SK-N-SH (cell line): ENCODE measurements at regions not wholly inside any gene's neighbourhood (a gene's known extent, or its start where the extent isn't known, plus 50 kb on each side); places are given as distances from the start of the nearest gene placed in this dataset.

ENCODE experiments used
- CHD2 ChIP-seq: fragments of 150-350 bp; IDR thresholded peaks from 2 replicates; pipeline ENCODE4 v1.6.1; 2018; ENCODE audit warnings: low read length; ENCODE audit not compliant: partially characterized antibody
- CTCF ChIP-seq: fragments of 200-600 bp; sonication (generic); IDR thresholded peaks from 2 replicates; pipeline ENCODE4 v1.6.1; 2017; ENCODE audit warnings: antibody characterized with exemption, mild to moderate bottlenecking, moderate library complexity
- ELF1 ChIP-seq: IDR thresholded peaks from 2 replicates; pipeline ENCODE4 v1.4.0; 2012
- EZH2phosphoT487 ChIP-seq: fragments of 200-600 bp; sonication (generic); IDR thresholded peaks from 2 replicates; pipeline ENCODE4 v1.6.1; 2017; ENCODE audit warnings: low read depth, mixed run types, mild to moderate bottlenecking, antibody characterized with exemption, moderate library complexity, borderline replicate concordance
- FOSL2 ChIP-seq: IDR thresholded peaks from 2 replicates; pipeline ENCODE4 v1.4.0; 2012; ENCODE audit warnings: low read depth, mild to moderate bottlenecking, moderate library complexity, borderline replicate concordance
- GABPA ChIP-seq: IDR thresholded peaks from 2 replicates; pipeline ENCODE4 v1.4.0; 2012; ENCODE audit warnings: low read depth, mild to moderate bottlenecking
- MAX ChIP-seq: IDR thresholded peaks from 2 replicates; pipeline ENCODE4 v1.4.0; 2012; ENCODE audit warnings: low read depth
- NFIC ChIP-seq: IDR thresholded peaks from 2 replicates; pipeline ENCODE4 v1.4.0; 2012; ENCODE audit warnings: borderline replicate concordance
- RAD21 ChIP-seq: IDR thresholded peaks from 2 replicates; pipeline ENCODE4 v1.6.1; 2012; ENCODE audit warnings: mild to moderate bottlenecking, low read length
- REST ChIP-seq: IDR thresholded peaks from 2 replicates; pipeline ENCODE4 v1.6.1; 2012; ENCODE audit warnings: mild to moderate bottlenecking, low read depth, low read length, moderate library complexity
- RFX5 ChIP-seq: IDR thresholded peaks from 2 replicates; pipeline ENCODE4 v1.6.1; 2012; ENCODE audit warnings: mild to moderate bottlenecking, improper control_type of control experiment, low read length
- SMC3 ChIP-seq: IDR thresholded peaks from 2 replicates; pipeline ENCODE4 v1.6.1; 2012; ENCODE audit warnings: low read depth, low read length, improper control_type of control experiment
- TAF1 ChIP-seq: IDR thresholded peaks from 2 replicates; pipeline ENCODE4 v1.6.1; 2012; ENCODE audit warnings: low read depth, mild to moderate bottlenecking, low read length, moderate library complexity, borderline replicate concordance
- YY1 ChIP-seq: IDR thresholded peaks from 2 replicates; pipeline ENCODE4 v1.4.0; 2012; ENCODE audit warnings: low read depth, mild to moderate bottlenecking

GRCh38 chr15:88714782-88715372 is 76.1 kb downstream of the ISG20 start:
- TF ChIP-seq CHD2, result no peak
- TF ChIP-seq CTCF, result no peak
- TF ChIP-seq GABPA, result no peak
- no peak for TF ChIP-seq REST
- TF ChIP-seq RFX5, result no peak
- no peak for TF ChIP-seq SMC3
- TF ChIP-seq MAX, result no peak
- TF ChIP-seq RAD21, result no peak
- no peak for TF ChIP-seq NFIC
- no peak for TF ChIP-seq YY1
- TF ChIP-seq EZH2phosphoT487, result no peak
- TF ChIP-seq FOSL2, result no peak
- no peak for TF ChIP-seq TAF1
- no peak for TF ChIP-seq ELF1
